AG10803 (cell line): ENCODE measurements at regions not wholly inside any gene's neighbourhood (a gene's known extent, or its start where the extent isn't known, plus 50 kb on each side); places are given as distances from the start of the nearest gene placed in this dataset.

Experiments
- DNase-seq: peaks from one replicate; pipeline ENCODE4 v3.0.0; 2010; ENCODE audit warnings: low read depth
- H3K4me3 ChIP-seq: 2 replicates; pipeline ENCODE4 v1.5.1; 2011; ENCODE audit warnings: mild to moderate bottlenecking, low read length, control low read depth
- CTCF ChIP-seq: conservative IDR thresholded peaks from 2 replicates; pipeline ENCODE4 v1.5.1; 2011; ENCODE audit warnings: mild to moderate bottlenecking, low read length, control low read depth, inconsistent platforms

GRCh38 chr7:55280031-55280454 lies 85.1 kb upstream of the LANCL2 start:
- peak; percentile 74 for TF ChIP-seq CTCF
- H3K4me3 ChIP-seq: no peak overlapping the region
- peak; percentile 67 for DNase-seq

- TF ChIP-seq CTCF: no peak
- no peak for DNase-seq
- no peak overlapping the region for H3K4me3 ChIP-seq
These were observed 79.5 kb upstream of the LANCL2 start for GRCh38 chr7:55285665-55286064.

GRCh38 chr7:55286666-55287065 lies 78.5 kb upstream of the LANCL2 start:
- TF ChIP-seq CTCF: no peak
- no peak overlapping the region for H3K4me3 ChIP-seq
- no peak for DNase-seq

GRCh38 chr7:55288070-55288824 lies 76.9 kb upstream of the LANCL2 start:
- TF ChIP-seq CTCF: no peak
- no peak for DNase-seq
- H3K4me3 ChIP-seq: no peak overlapping the region

- H3K4me3 ChIP-seq: no peak overlapping the region
- no peak for DNase-seq
- no peak for TF ChIP-seq CTCF
These were observed 69.1 kb upstream of the LANCL2 start for GRCh38 chr7:55296070-55296469.

- TF ChIP-seq CTCF: no peak
- no peak overlapping the region for H3K4me3 ChIP-seq
- DNase-seq: no peak
These were observed 65.7 kb upstream of the LANCL2 start for GRCh38 chr7:55299273-55299967.

- no peak overlapping the region for H3K4me3 ChIP-seq
- no peak for DNase-seq
- no peak for TF ChIP-seq CTCF
These were observed 61.9 kb upstream of the LANCL2 start for GRCh38 chr7:55303220-55303619.
